HCT116 (cell line): ENCODE measurements at regions not wholly inside any gene's neighbourhood (a gene's known extent, or its start where the extent isn't known, plus 50 kb on each side); places are given as distances from the start of the nearest gene placed in this dataset.

Source experiments
- CTCF ChIP-seq, 3 experiments: fragments of 200-600 bp in 1 of 3; sonication (generic) in 1 of 3; IDR thresholded peaks in 2 of 3; conservative IDR thresholded peaks in 1 of 3; 2 replicates each; pipeline ENCODE4 v1.5.1; 2012 to 2017; ENCODE audit warnings: low read depth in 2 of 3, low read length in 2 of 3, antibody characterized with exemption in 1 of 3, borderline replicate concordance in 1 of 3, control low read depth in 1 of 3, mild to moderate bottlenecking in 1 of 3, mixed read lengths in 1 of 3, mixed run types in 1 of 3, moderate library complexity in 1 of 3; ENCODE audit not compliant: insufficient read depth in 1 of 3
- EZH2 ChIP-seq: fragments of 200-600 bp; sonication (generic); IDR thresholded peaks from 2 replicates; pipeline ENCODE4 v1.6.1; 2017; ENCODE audit warnings: antibody characterized with exemption, mixed run types
- EZH2phosphoT487 ChIP-seq: fragments of 200-600 bp; IDR thresholded peaks from 2 replicates; pipeline ENCODE4 v1.6.1; 2018; ENCODE audit warnings: antibody characterized with exemption, borderline replicate concordance
- MAX ChIP-seq: IDR thresholded peaks from 2 replicates; pipeline ENCODE4 v1.6.1; 2012
- POLR2A ChIP-seq: IDR thresholded peaks from 2 replicates; pipeline ENCODE4 v1.7.0; 2011; ENCODE audit warnings: borderline replicate concordance; ENCODE audit not compliant: insufficient read depth, insufficient read length; ENCODE audit errors: extremely low read depth
- POLR2AphosphoS5 ChIP-seq: IDR thresholded peaks from 2 replicates; pipeline ENCODE4 v1.6.1; 2011; ENCODE audit warnings: mild to moderate bottlenecking, low read depth, low read length, moderate library complexity
- SIN3A ChIP-seq: IDR thresholded peaks from 2 replicates; pipeline ENCODE4 v1.6.1; 2012; ENCODE audit warnings: low read depth
- SP1 ChIP-seq: IDR thresholded peaks from 2 replicates; pipeline ENCODE4 v1.6.1; 2012; ENCODE audit warnings: low read depth
- SRF ChIP-seq: IDR thresholded peaks from 2 replicates; pipeline ENCODE4 v1.6.1; 2012; ENCODE audit warnings: low read depth
- YY1 ChIP-seq: IDR thresholded peaks from 2 replicates; pipeline ENCODE4 v1.6.1; 2011; ENCODE audit warnings: low read length, low read depth, moderate library complexity, mild to moderate bottlenecking; ENCODE audit not compliant: insufficient replicate concordance; ENCODE audit errors: extremely low read depth
- ZNF274 ChIP-seq: fragments of 200-500 bp; sonication (Bioruptor generic); IDR thresholded peaks from 2 replicates; pipeline ENCODE4 v1.6.1; 2014; ENCODE audit warnings: mild to moderate bottlenecking, low read depth, low read length, inconsistent platforms

- no peak for TF ChIP-seq POLR2A
- no peak for TF ChIP-seq POLR2AphosphoS5
- no peak for TF ChIP-seq ZNF274
- no peak for TF ChIP-seq MAX
- no peak for TF ChIP-seq CTCF (IDR thresholded peaks at IDR 0.05 in 2 of 3, conservative IDR thresholded peaks at IDR 0.05 in 1 of 3; ENCODE audit: borderline replicate concordance in 1 of 3, insufficient read depth in 1 of 3, low read depth in 2 of 3, low read length in 2 of 3)
- TF ChIP-seq SIN3A: no peak
- no peak for TF ChIP-seq EZH2phosphoT487
- TF ChIP-seq SP1: no peak
- TF ChIP-seq EZH2: no peak
- no peak for TF ChIP-seq SRF
- TF ChIP-seq YY1: no peak
Observed at GRCh38 chr10:60495338-60496055, 105.8 kb upstream of the ANK3 start.
